NCI-H748 (cell line): ENCODE measurements at regions not wholly inside any gene's neighbourhood (a gene's known extent, or its start where the extent isn't known, plus 50 kb on each side); places are given as distances from the start of the nearest gene placed in this dataset.

Experiments used
- DNase-seq: peaks from one replicate; lab custom pipeline; 2025; ENCODE audit not compliant: unreplicated experiment; lab: John Stamatoyannopoulos, UW

DNA sequence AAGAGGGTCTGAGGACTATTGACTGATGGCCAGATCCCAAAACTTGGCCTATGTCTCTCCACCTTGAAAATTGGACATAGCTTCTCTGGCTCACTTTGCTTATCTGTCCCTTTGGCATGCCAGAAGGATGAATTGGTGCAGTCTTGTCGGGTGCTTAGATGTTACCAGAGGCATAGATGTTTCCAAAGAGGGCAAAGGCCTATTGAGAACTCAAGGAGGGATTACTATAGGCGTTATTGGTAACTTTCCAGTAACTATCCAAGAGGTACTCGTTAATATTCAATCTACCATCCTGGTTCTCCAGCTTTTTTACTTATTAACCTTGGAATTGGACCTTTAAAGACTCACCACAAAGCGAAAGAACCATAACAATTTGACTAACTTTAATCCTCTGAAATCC is 368.3 kb upstream of the ESRRG start:
- DNase-seq = no peak

DNA sequence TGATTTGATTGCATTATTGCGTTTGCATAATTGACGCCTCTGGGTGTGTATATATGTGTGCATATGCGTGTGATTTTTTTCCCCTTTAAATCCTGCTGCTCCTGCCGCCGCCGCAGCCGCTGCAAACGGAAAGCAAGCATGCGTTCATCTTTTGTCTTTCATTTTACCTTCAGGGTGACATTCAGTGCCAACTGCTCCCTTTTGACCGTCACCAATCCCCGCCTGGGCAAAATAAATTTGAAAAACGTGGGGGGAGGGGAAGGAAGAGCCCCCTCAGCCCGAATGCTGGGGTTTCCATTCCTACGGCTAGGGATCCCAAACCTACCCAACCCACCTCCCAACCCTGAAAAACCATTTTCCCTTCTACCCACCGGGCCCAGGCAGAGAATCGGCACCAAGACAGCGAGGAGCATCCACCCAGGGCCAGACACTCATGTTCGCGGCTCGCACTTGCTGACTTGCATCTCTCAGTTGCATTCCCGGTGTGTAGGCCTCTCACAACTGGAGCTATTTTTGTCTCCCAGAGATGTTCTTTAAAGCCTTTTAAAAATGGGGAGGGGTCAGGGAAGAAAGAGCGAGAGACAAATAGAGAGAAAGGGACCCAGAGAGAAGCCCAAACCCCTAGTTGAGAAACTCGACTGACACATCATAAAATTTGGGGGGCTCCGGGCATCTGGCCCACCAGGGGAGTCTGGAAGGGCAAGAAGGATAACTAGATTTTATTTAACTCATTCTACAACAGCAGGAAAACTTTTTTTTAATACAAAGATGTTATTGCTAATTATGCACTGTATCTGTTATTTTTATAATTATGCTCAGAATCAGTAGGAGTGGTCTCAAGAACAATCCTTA is 367.1 kb upstream of the ESRRG start:
- peak; percentile 54 for DNase-seq

DNA sequence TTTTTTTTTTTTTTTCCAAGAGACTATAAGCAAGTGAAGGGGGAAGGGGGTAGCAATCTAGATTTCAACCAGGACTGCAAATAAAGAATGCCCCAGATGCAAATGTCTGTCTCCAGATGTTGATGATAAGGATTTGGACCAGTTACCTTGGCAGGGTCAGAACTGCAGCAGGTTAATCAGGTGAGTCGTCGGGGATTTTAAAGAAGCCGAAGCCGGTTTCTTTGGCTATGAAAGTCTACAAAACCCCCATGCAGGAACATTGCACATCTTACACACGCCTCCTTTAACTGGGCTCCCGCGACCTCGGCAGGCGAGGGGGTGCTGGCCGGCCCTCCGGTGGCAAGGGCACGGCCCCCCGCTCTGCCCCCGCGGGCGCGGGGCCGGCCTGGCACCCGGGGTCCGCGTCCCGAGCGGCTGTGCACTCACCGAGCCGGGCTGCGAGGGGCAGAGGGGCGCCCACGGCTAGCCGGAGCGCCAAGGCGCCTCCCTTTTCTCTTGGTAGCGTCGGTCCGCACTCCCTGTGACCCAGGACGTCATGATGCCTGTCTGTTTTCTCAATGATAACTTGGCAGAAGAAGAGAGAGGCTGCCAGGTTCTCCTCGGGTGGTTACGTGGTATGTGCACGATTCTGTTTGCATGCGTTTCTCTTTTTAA is 366.3 kb upstream of the ESRRG start:
- DNase-seq = peak; percentile 60

DNA sequence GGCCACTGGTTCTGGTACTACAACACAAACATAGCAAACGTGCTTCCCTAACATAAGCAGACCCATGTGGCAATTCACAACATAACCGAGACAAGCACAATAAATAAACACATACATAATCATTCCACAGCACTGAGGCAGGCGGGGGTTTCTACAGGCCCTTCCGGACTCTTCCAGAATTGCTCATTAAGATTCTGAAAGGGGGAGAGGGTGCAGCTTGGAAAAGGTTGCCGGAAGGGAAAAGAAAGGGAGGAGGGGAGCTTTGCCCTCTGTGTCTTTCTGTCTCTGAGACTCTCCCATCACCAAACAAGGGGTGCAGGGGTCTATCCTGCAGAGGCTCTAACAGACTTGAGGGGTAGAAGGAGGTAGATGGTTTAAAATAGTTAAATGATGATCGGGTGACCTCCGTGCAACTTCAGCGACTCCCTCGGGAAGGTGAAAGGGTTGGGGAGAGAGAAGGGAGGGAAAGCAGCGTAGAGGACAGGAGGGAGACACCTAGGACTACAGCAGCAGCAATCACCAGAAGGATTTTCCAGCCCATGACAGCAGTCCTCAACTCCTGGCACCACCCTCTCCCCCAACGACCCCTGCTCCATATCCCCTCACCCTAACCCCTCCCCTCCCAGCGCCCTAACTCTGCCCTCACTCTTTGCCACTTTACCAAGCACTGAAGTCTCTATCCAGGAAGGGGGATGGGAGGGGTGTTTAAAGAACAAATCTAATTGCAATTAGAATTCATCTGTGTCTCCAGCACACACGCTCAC is 365.5 kb upstream of the ESRRG start:
- DNase-seq = peak; percentile 20

DNA sequence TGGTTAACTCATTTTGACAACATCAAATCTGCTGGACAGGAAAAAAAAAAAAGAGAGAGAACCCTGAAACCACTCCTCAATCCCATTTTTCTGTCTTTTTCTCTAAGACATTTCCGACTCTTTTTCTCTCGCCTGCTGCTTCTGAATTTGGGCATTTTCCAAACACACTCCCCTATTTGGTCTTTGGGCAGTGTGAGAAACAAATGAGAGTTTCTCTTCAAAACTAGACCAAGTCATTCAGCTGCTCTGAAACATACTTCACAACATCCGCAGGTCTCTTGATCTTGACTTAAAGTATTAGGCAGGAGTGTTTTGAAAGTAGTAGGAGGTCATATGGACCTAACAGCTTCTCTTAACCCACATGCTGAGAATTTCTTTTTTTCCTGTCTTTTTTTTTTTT is 364.8 kb upstream of the ESRRG start:
- DNase-seq = no peak

DNA sequence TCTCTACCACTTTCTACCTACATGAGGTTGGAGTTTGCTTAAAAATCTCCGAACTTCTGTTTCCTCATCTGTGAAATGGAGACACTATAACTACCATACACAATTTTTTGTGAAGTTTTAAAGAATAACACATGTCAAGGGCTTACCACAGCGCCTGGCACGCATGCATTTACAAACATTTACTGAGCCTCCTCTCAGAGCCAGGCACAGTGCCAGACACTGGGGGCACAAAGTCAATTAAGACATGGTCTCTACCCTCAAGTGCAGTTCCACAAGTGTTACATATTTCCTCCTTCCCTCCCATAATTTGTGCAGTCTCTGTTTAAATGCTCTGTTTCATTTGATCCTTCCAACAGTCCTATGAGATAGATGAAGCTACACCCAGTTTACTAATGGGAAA is 356.4 kb upstream of the ESRRG start:
- DNase-seq = no peak

DNA sequence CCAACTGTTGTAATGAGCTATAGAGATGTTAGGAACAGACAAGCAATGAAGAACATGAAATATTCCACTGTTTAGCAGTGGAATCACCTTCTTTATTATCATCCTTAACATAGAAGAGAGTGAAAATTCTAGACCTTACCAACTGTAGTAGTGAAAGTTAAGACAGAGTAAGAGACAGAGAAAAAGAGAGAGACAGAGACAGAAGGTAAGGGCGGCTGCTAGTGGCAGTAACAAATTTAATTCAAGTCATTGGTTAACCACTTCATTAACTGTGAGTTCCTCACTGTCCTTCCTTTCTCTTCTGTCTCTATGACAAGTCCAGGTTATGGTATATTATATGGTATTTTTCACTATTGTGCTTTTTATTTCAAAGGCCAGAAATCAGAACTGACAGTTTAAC is 355.7 kb upstream of the ESRRG start:
- no peak for DNase-seq

DNA sequence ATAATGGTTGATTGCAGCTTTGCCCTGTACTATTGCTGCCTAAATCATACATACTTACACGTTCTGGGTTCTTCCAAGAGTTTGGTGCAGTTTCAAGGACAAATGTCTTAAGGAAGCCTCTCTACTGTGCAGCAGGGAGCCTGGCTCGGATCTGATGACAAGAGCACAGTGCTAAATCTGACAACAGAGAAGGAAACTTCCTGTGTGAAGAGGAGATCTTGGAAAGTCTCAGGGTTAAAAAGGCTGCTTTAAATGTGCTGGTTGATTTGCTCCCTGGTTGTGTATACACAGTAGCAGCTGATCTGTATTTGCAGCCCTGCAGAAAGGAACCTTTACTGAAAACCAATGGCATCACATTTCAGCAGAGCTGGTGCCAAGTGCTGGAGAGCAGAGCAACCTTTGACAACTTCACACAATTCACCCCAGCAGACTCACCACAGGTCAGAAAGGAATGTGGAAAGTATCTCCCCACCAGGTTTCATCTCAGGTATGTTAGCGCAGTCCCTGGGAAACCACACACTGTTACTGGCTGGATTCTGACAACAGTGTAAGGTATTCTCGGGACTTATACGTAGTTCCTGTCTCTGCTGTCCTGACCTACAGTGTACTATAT is 355.0 kb upstream of the ESRRG start:
- DNase-seq = peak; percentile 33

DNA sequence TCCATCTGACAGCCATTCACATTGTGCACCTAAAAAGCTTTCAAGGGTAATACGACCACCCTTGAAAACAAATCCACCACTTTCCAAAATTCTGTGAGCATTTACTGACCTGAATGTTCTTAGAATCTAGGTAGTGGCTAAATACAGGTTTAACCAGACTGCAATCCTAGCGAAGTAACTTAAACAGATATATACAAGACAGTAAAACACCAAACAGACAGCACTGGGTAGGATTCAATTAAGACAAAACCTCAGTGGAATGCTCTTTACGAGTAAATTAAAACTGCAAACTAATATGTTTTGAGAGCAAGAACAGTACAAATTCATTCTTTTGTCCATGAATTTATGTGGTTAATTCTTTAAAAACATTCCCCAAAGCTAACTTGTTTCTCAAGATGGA is 354.2 kb upstream of the ESRRG start:
- no peak for DNase-seq

DNA sequence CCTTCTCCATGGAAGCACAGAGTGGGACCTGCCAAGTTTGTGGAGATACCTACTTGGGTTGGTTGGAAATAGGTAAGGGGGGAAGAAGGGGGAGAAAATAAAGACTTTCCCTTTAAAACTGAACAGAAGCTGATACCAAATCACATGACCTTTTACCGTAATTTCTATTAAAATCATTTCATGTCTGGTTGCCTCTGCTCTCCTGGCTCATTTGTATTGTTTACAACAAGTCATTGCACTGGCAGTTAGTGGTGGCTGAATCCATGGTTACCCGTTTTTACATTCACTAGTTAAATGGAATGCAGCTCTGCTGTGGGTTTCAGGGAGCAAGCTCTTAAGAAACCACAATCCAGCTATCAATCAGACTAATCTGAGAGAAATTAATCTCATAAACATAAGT is 353.7 kb upstream of the ESRRG start:
- peak; percentile 9 for DNase-seq

DNA sequence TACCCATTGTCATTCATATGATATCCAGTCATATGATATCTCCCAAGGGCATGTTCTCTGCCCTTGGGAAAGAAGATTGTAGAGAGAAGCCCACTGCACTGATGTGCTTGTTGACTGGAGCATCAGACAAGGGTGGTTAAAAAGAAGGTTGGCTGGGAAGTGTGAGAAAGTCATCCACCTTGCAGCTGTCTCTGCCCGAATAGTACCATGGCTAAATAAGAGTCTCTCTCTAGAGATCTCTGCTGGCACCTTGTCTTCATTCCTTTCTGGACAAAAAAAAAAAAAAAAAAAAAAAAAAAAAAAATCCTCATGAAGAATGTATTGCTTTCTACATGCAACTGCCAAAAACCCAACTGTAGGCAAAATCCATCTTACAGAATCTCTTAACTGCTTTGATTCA is 349.7 kb upstream of the ESRRG start:
- no peak for DNase-seq

DNA sequence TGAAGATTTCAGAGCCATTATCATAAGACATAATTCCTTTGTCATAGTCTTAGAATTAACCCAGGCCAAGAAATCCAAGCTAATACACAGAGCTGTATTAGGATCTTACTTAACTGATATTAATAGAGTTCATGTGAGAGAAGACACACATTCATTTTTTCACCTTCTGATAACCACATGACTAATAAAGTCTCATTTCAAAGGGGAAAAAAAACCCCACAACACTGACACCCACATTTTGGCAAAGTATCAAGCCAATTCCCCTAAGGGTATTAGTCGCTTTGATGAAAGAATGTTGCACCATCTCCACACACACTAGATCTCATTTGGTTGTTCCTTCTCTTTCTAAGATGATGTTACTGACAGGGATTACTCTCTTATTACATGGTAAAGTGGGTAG is 344.4 kb upstream of the ESRRG start:
- no peak for DNase-seq

DNA sequence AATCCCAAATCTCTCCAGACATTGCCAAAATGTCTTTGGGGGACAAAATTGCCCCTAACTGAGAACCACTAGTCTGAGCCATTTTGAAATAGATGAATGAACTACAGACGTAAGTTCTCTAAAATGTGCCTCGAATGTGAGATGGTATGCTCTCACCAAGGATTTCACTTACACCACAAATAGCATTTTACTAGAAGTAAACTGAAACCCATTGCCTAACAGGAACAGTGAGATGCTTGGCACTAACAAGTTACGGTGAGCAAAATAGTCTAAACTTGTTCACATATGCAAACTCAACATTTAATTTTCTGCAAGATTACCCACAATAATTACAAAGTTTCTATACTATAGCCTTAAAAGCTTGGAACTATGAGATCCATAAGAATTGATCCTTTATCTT is 343.6 kb upstream of the ESRRG start:
- no peak for DNase-seq

DNA sequence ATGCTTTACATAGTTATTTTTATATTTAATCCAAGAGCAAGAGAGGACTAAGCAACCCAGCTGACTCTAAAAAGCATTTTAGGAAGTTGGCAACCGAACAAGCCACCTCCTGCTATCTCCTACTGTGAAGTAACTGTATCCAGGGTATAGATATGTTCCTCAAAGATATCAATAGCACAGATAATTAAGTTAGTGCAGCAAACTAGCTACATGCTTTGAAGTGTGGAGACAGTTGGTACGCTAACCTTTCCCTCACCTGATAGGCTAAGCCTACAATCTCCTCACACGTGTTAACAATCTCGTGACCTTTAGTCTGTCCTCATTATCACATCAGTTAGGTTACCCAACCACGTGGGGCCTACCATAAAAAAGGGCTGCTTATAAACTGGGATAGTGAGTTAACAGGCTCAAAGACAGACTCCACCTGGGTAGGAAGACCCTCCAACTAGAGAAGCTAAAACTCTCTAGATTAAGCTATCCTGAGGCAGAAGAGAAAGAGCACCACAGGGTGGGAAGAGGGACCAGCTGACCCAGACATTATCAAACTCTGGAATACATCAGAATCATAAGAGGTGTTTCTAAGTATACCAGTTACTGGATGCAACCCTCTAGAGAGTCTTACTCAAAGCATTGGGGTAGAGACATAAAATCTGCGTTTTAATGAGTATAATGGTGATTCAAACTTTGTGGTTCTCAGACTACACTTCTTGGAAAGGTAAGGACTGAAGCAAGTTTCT is 340.1 kb upstream of the ESRRG start:
- DNase-seq = no peak

DNA sequence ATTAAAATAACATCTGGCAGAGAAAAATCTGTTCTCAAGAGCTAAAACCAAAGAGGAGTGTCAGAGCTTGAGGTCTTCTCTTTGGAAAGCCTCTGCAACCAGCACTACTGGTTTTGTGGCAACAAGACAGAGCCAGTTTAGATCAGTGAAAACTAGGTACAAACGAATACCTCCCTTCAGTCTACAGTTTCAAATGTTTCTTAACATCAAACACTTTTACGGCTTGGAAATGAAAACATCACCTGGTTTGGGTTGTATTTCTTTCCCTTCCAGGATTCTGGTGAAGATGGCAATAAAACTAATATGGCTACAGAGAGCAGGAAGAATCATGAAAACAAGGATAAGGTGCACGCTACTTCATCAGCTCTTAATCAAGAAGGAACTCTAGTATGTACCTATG is 339.4 kb upstream of the ESRRG start:
- no peak for DNase-seq

DNA sequence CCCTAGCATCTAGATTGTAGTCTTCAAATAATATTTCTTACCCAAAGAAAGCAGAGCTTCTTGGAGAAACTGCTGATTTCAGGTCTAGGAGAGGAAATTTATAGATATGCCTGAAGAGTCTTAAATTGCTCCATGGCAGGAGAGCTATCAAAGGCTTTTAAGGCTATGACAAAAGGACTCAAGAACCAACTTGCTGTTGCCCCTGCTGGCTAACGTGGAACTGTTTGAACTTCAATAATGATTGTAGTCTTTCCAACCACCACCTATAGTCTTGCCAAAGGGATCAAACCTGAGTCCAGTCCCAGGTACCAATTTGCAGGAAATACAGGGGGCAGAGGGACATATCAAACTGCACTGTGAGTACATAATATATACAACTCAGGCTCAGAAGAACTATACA is 336.2 kb upstream of the ESRRG start:
- no peak for DNase-seq

DNA sequence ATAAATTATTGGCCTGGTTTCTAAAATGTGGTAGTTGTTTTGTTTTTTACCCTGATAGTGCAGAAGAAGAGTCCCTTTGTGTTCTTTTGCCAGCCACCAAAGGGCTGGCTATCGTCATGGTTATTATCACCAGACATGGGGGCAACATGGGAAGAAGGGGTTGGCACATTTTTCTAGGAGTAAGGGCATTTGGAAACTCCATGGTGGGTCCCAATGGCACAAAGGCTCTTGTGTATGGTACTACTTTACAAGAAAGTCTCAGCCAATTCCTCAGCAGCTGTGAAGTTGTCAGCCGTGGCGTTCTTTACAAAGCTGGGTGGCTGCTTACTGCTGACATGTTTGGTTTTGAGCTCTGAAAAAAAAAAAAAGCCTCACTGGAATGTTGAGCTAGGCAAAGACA is 330.4 kb upstream of the ESRRG start:
- no peak for DNase-seq

DNA sequence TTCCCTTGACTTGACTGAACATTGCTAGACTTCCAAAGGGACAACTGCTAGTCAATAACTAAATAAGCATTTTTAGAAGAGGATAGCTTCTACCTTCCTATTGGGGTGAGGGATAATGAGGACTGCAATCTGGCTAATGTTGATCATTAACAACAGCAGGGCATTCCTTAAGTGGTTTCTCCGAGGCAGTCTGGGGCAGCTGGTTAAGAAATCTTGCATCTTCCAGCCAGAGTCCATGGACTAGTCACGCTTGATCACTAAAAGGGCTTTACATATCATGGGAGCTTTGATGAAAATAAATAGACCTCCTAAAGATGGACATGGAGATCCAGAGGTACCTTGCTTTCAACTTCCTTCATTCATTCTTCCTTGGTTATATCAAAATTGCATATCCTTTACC is 329.4 kb upstream of the ESRRG start:
- no peak for DNase-seq

DNA sequence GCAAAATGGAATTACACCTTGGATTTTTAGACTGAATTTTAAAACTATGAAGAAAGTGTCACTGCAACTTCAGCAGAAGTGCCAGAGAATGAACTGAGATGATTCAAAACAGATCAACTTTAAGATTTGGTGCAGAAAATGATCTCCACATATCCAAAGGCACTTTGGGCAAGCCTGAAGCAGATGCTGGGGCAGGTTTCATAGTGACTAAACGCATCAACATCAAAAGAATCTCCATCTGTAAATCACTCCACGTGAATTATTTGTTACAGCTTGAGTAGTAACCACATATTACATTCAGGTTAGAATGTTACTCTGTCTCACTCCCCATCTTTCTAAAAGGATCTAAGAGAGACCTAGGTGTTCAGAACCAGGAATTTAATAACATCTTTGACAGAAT is 329.0 kb upstream of the ESRRG start:
- no peak for DNase-seq

DNA sequence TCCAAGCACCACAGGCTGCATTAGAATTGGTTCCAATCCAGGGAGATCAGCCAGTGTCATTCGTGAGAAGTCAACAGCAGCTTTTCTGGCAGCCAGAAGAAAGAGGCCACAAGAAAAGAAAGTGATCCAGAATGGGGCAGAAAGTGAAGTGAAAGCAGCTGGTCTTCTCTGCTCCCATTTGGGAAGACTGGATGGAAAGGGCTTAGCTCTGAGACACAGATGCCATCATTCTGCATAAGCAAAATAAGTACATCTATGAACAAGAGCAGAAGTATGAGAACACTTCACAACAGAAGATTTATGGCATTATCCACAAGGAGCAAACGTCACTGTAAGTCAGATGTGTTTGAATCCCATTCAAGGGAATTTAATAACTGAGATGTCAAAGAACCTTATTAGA is 326.5 kb upstream of the ESRRG start:
- no peak for DNase-seq

DNA sequence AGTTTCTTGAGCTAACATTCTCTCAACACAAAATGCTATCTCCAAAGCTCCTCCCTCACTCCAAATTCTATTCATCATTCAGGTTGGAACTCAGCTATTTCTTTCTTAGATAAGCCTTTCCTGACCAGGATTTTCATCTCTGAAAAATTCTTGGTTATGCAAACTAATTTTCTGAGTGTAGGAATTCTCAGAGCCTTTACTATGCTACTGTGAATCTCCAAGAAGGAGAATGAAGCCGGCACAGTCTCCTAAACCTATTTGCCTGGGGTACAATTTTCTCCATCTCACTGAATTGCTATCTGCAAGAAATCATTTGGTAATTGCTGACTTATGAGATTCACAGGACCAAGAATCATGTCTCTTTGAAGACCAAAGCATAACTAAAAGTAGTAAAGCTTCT is 325.9 kb upstream of the ESRRG start:
- DNase-seq = no peak
